ENCODE measurements at regions not wholly inside any gene's neighbourhood (a gene's known extent, or its start where the extent isn't known, plus 50 kb on each side); places are given as distances from the start of the nearest gene placed in this dataset.

DNA sequence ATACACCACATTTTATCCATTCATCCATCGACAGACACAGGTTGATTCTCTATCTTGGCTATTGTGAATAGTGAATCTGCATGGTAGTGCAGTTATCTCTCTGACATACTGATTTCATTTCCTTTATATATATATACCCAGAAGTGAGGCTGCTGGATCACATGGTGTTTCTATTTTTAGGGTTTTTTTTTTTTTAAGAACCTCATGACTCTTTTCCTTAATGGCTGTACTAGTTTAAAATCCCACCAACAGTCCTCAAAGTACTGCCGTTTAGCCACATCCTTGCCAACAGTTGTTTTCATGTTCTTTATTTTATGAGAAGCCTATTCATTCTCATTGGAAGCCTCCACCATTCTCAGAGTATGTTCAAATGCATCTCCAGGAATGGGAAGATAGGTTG, 258.7 kb upstream of the SNX7 start:
- TF ChIP-seq, protein P1, sequence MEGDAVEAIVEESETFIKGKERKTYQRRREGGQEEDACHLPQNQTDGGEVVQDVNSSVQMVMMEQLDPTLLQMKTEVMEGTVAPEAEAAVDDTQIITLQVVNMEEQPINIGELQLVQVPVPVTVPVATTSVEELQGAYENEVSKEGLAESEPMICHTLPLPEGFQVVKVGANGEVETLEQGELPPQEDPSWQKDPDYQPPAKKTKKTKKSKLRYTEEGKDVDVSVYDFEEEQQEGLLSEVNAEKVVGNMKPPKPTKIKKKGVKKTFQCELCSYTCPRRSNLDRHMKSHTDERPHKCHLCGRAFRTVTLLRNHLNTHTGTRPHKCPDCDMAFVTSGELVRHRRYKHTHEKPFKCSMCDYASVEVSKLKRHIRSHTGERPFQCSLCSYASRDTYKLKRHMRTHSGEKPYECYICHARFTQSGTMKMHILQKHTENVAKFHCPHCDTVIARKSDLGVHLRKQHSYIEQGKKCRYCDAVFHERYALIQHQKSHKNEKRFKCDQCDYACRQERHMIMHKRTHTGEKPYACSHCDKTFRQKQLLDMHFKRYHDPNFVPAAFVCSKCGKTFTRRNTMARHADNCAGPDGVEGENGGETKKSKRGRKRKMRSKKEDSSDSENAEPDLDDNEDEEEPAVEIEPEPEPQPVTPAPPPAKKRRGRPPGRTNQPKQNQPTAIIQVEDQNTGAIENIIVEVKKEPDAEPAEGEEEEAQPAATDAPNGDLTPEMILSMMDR (IDR thresholded peaks at IDR 0.05), result no peak
- TF ChIP-seq EZH2 (IDR thresholded peaks at IDR 0.05) (no peak), EZH2phosphoT487 (IDR thresholded peaks at IDR 0.05) (no peak)

Data from neural progenitor cell (in vitro differentiated cells).